ENCODE measurements at regions not wholly inside any gene's neighbourhood (a gene's known extent, or its start where the extent isn't known, plus 50 kb on each side); places are given as distances from the start of the nearest gene placed in this dataset.

DNA sequence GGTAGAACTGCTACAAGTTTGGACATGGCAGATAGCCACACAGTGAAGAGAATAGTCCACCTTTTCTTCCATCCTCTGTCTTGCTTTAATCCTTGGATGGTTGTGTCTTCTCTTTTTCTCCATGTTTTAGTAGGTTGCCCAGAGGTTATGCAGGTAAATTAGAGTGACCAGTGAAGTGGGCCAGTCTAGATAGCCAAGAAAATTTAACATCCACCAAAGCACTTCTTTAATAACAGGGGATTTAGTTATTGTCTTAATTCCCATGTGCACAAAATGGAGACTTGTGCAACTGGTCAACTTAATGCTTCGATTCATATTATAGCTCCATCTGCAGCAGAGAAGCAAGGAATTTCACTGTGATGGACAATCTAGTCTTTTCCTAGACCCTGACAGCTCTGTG, 58.8 kb upstream of the RCN1 start:
- TF ChIP-seq POLR2A (IDR thresholded peaks at IDR 0.05): no peak
- no peak for TF ChIP-seq CTCF (IDR thresholded peaks at IDR 0.05)
- TF ChIP-seq POLR2AphosphoS5 (IDR thresholded peaks at IDR 0.05): no peak
